Inflammatory macrophage treated with lipopolysaccharide for 4 hours (primary cell): ENCODE measurements at regions not wholly inside any gene's neighbourhood (a gene's known extent, or its start where the extent isn't known, plus 50 kb on each side); places are given as distances from the start of the nearest gene placed in this dataset.

Experiments used
- DNase-seq: peaks from one replicate; pipeline ENCODE4 v3.0.0-alpha.2; 2020

GRCh38 chr3:163919154-163919553, 1159.1 kb downstream of the SI start:
- no peak for DNase-seq

GRCh38 chr3:163916596-163917560, 1161.4 kb downstream of the SI start:
- no peak for DNase-seq

GRCh38 chr3:163915280-163915679, 1163.0 kb downstream of the SI start:
- DNase-seq: no peak

GRCh38 chr3:163914567-163914966, 1163.7 kb downstream of the SI start:
- no peak for DNase-seq

- no peak for DNase-seq
Measured at GRCh38 chr3:163891771-163892170, 1186.5 kb downstream of the SI start.

- DNase-seq: no peak
Measured at GRCh38 chr3:163890661-163891060, 1187.6 kb downstream of the SI start.

GRCh38 chr3:163879172-163879571, 1199.1 kb downstream of the SI start:
- DNase-seq: no peak

GRCh38 chr3:163878396-163878795, 1199.9 kb downstream of the SI start:
- no peak for DNase-seq

GRCh38 chr3:163877805-163878204, 1200.5 kb downstream of the SI start:
- DNase-seq: no peak

GRCh38 chr3:163863146-163863545, 1215.2 kb downstream of the SI start:
- DNase-seq: no peak

GRCh38 chr3:163852233-163852632, 1226.1 kb downstream of the SI start:
- DNase-seq: no peak

- DNase-seq: no peak
Measured at GRCh38 chr3:163838769-163839168, 1239.5 kb downstream of the SI start.

- DNase-seq: no peak
Measured at GRCh38 chr3:163832547-163832946, 1245.7 kb downstream of the SI start.

- no peak for DNase-seq
Measured at GRCh38 chr3:163821841-163822240, 1256.5 kb downstream of the SI start.

GRCh38 chr3:163817015-163817414, 1261.3 kb downstream of the SI start:
- no peak for DNase-seq

- DNase-seq: no peak
Measured at GRCh38 chr3:163813935-163814334, 1264.4 kb downstream of the SI start.

- DNase-seq: no peak
Measured at GRCh38 chr3:163812006-163812405, 1266.3 kb downstream of the SI start.

GRCh38 chr3:163809540-163809993, 1268.7 kb downstream of the SI start:
- no peak for DNase-seq

GRCh38 chr3:163786416-163786815, 1291.9 kb downstream of the SI start:
- no peak for DNase-seq

GRCh38 chr3:163785693-163786092, 1292.6 kb downstream of the SI start:
- no peak for DNase-seq

- DNase-seq: no peak
Measured at GRCh38 chr3:163779396-163780344, 1298.6 kb downstream of the SI start.

- no peak for DNase-seq
Measured at GRCh38 chr3:163776743-163777142, 1301.6 kb downstream of the SI start.

GRCh38 chr3:163773136-163773535, 1305.2 kb downstream of the SI start:
- no peak for DNase-seq

GRCh38 chr3:163768048-163768447, 1310.2 kb downstream of the SI start:
- no peak for DNase-seq
